ENCODE measurements at regions not wholly inside any gene's neighbourhood (a gene's known extent, or its start where the extent isn't known, plus 50 kb on each side); places are given as distances from the start of the nearest gene placed in this dataset.
"Not testable (repeated sequence)": the region's sequence is repeated elsewhere in the genome, so short reads cannot be mapped to it uniquely, and the experiment has no call there.

GRCh38 chr20:52047811-52048764, 143.5 kb downstream of the ZFP64 start:
- Mint-ChIP-seq H3K27me3 (peaks cover 6% of the 10 kb centered on the region), H3K9me3 (peaks cover 0 to 1% (median 0%) of the 10 kb centered on the region in 7 donors), H3K27ac (no peak overlapping the region), H3K4me3 (no peak overlapping the region), H3K4me1 (peaks cover 0 to 9% (median 2%) of the 10 kb centered on the region in 4 donors), H3K36me3 (no peaks in the 10 kb centered on the region)
- no peaks in the 10 kb centered on the region for H3K27me3 ChIP-seq (ENCODE audit: control insufficient read depth, insufficient read depth, low read length)
- H3K4me1 ChIP-seq (ENCODE audit: control insufficient read depth, insufficient read depth, low read length, poor library complexity, severe bottlenecking), result peaks cover 7% of the 10 kb centered on the region
- no peaks in the 10 kb centered on the region for H3K9me3 ChIP-seq (ENCODE audit: control insufficient read depth in 2 of 2, low read length in 2 of 2)
- no peaks in the 10 kb centered on the region for H3K36me3 ChIP-seq (ENCODE audit: control insufficient read depth, insufficient read depth, low read length)
- DNase-seq (peak in 1 of 3 donors; percentile 3), ATAC-seq (ENCODE audit: low read depth in 2 of 2) (no peak)
- H3K4me3 ChIP-seq (ENCODE audit: low read depth, low read length), result no peak overlapping the region
- no peak overlapping the region for H3K27ac ChIP-seq (ENCODE audit: insufficient read depth, low read length, poor library complexity, severe bottlenecking)

DNA sequence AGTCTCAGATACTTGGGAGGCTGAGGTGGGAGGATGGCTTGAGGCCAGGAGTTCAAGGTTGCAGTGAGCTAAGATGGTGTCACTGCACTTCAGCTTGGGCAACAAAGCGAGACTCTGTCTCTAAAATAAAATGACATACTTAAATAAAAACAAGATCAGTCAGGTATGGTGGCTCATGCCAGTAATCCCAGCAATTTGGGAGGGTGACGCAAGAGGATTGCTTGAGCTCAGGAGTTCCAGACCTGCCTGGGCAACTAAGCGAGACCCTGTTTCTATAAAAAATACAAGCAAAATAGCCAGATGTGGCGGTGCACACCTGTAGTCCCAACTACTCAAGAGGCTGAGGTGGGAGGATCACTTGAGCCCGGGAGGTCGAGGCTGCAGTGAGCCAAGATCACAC, 149.6 kb downstream of the ZFP64 start:
- H3K27me3 Mint-ChIP-seq, result no peaks in the 10 kb centered on the region
- ATAC-seq (ENCODE audit: low read depth in 2 of 2) (no peak), DNase-seq (no peak)
- Histone ChIP-seq H3K9me3 (ENCODE audit: control insufficient read depth in 2 of 2, low read length in 2 of 2) (no peaks in the 10 kb centered on the region), H3K27me3 (ENCODE audit: control insufficient read depth, insufficient read depth, low read length) (no peaks in the 10 kb centered on the region), H3K4me3 (ENCODE audit: low read depth, low read length) (no peak overlapping the region), H3K36me3 (ENCODE audit: control insufficient read depth, insufficient read depth, low read length) (no peaks in the 10 kb centered on the region), H3K4me1 (ENCODE audit: control insufficient read depth, insufficient read depth, low read length, poor library complexity, severe bottlenecking) (no peaks in the 10 kb centered on the region), H3K27ac (ENCODE audit: insufficient read depth, low read length, poor library complexity, severe bottlenecking) (no peak overlapping the region)
- no peaks in the 10 kb centered on the region for H3K4me1 Mint-ChIP-seq
- no peaks in the 10 kb centered on the region for H3K36me3 Mint-ChIP-seq
- no peaks in the 10 kb centered on the region for H3K9me3 Mint-ChIP-seq
- H3K4me3 Mint-ChIP-seq, result no peak overlapping the region
- H3K27ac Mint-ChIP-seq, result no peak overlapping the region

DNA sequence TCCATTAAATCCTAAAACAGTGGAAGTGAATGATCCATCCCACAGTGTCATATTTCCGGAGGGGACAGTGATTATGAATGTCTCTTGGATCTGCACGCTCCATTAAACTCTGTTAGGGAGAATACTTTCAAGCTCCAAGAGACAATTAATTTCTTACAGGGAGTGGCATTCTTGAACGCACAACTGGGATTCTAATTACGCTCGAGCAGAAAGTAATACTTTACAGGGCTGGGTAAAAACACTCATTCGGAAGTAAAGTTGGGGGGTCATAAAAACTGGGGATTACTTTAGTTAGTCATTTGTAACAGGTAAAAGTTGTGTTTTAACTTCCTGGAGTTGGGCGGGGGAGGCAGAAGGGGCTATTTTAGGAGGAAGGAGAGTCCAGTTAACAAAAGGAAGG, 151.8 kb downstream of the ZFP64 start:
- Histone ChIP-seq H3K27me3 (ENCODE audit: control insufficient read depth, insufficient read depth, low read length) (no peaks in the 10 kb centered on the region), H3K9me3 (ENCODE audit: control insufficient read depth in 2 of 2, low read length in 2 of 2) (no peaks in the 10 kb centered on the region), H3K27ac (ENCODE audit: insufficient read depth, low read length, poor library complexity, severe bottlenecking) (no peak overlapping the region), H3K4me1 (ENCODE audit: control insufficient read depth, insufficient read depth, low read length, poor library complexity, severe bottlenecking) (no peaks in the 10 kb centered on the region), H3K4me3 (ENCODE audit: low read depth, low read length) (no peak overlapping the region), H3K36me3 (ENCODE audit: control insufficient read depth, insufficient read depth, low read length) (no peaks in the 10 kb centered on the region)
- Mint-ChIP-seq H3K27ac (no peak overlapping the region), H3K36me3 (no peaks in the 10 kb centered on the region), H3K4me1 (no peaks in the 10 kb centered on the region), H3K4me3 (no peak overlapping the region), H3K27me3 (peaks cover 6% of the 10 kb centered on the region), H3K9me3 (peaks cover 0 to 2% (median 0%) of the 10 kb centered on the region in 7 donors)
- DNase-seq, result no peak
- no peak for ATAC-seq (ENCODE audit: low read depth in 2 of 2)

GRCh38 chr20:52038632-52039031, 152.9 kb downstream of the ZFP64 start:
- not testable (repeated sequence) for H3K4me1 Mint-ChIP-seq; ATAC-seq (ENCODE audit: low read depth in 2 of 2); H3K36me3 Mint-ChIP-seq; H3K4me1 ChIP-seq (ENCODE audit: control insufficient read depth, insufficient read depth, low read length, poor library complexity, severe bottlenecking); H3K9me3 Mint-ChIP-seq; H3K4me3 Mint-ChIP-seq; H3K27me3 Mint-ChIP-seq; H3K4me3 ChIP-seq (ENCODE audit: low read depth, low read length); H3K27ac Mint-ChIP-seq; H3K9me3 ChIP-seq (ENCODE audit: control insufficient read depth in 2 of 2, low read length in 2 of 2); H3K27ac ChIP-seq (ENCODE audit: insufficient read depth, low read length, poor library complexity, severe bottlenecking); H3K27me3 ChIP-seq (ENCODE audit: control insufficient read depth, insufficient read depth, low read length); DNase-seq; H3K36me3 ChIP-seq (ENCODE audit: control insufficient read depth, insufficient read depth, low read length)

GRCh38 chr20:52037370-52037769, 154.2 kb downstream of the ZFP64 start:
- Histone ChIP-seq H3K27me3 (ENCODE audit: control insufficient read depth, insufficient read depth, low read length) (no peaks in the 10 kb centered on the region), H3K27ac (ENCODE audit: insufficient read depth, low read length, poor library complexity, severe bottlenecking) (no peak overlapping the region), H3K4me3 (ENCODE audit: low read depth, low read length) (no peak overlapping the region), H3K4me1 (ENCODE audit: control insufficient read depth, insufficient read depth, low read length, poor library complexity, severe bottlenecking) (no peaks in the 10 kb centered on the region), H3K36me3 (ENCODE audit: control insufficient read depth, insufficient read depth, low read length) (no peaks in the 10 kb centered on the region), H3K9me3 (ENCODE audit: control insufficient read depth in 2 of 2, low read length in 2 of 2) (no peaks in the 10 kb centered on the region)
- peaks cover 6% of the 10 kb centered on the region for H3K27me3 Mint-ChIP-seq
- H3K27ac Mint-ChIP-seq, result no peak overlapping the region
- ATAC-seq (ENCODE audit: low read depth in 2 of 2) (no peak), DNase-seq (no peak)
- no peaks in the 10 kb centered on the region for H3K4me1 Mint-ChIP-seq
- H3K36me3 Mint-ChIP-seq, result no peaks in the 10 kb centered on the region
- peaks cover 0 to 2% (median 0%) of the 10 kb centered on the region in 7 donors for H3K9me3 Mint-ChIP-seq
- H3K4me3 Mint-ChIP-seq, result no peak overlapping the region

DNA sequence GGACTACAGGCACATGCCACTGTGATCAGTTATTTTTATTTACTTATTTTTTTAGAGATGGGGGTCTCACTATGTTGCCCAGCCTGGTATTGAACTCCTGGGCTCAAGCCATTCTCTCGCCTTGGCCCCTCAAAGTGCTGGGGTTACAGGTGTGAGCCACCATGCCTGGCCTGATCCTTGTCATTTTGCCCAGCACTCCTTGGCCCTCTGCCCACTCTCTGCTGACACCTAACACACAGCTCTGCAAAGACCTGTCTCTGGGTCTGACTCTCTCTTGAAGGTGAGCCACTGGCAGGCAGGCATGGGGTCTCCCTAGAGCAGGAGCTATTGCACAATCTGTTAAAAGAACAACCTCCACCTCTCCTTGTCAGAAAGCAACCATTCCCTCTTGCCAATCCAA, 155.6 kb downstream of the ZFP64 start:
- Histone ChIP-seq H3K27ac (ENCODE audit: insufficient read depth, low read length, poor library complexity, severe bottlenecking) (no peak overlapping the region), H3K4me3 (ENCODE audit: low read depth, low read length) (no peak overlapping the region), H3K9me3 (ENCODE audit: control insufficient read depth in 2 of 2, low read length in 2 of 2) (no peaks in the 10 kb centered on the region), H3K36me3 (ENCODE audit: control insufficient read depth, insufficient read depth, low read length) (no peaks in the 10 kb centered on the region), H3K4me1 (ENCODE audit: control insufficient read depth, insufficient read depth, low read length, poor library complexity, severe bottlenecking) (peaks cover 4% of the 10 kb centered on the region), H3K27me3 (ENCODE audit: control insufficient read depth, insufficient read depth, low read length) (no peaks in the 10 kb centered on the region)
- H3K36me3 Mint-ChIP-seq, result no peaks in the 10 kb centered on the region
- no peak overlapping the region for H3K27ac Mint-ChIP-seq
- H3K4me1 Mint-ChIP-seq, result peaks cover 0 to 9% (median 2%) of the 10 kb centered on the region in 4 donors
- peaks cover 0 to 2% (median 0%) of the 10 kb centered on the region in 7 donors for H3K9me3 Mint-ChIP-seq
- no peak for DNase-seq
- H3K27me3 Mint-ChIP-seq, result peaks cover 6% of the 10 kb centered on the region
- H3K4me3 Mint-ChIP-seq, result no peak overlapping the region
- ATAC-seq (ENCODE audit: low read depth in 2 of 2), result no peak

GRCh38 chr20:52035498-52035897, 156.1 kb downstream of the ZFP64 start:
- peaks cover 0 to 2% (median 0%) of the 10 kb centered on the region in 7 donors for H3K9me3 Mint-ChIP-seq
- Histone ChIP-seq H3K27me3 (ENCODE audit: control insufficient read depth, insufficient read depth, low read length) (no peaks in the 10 kb centered on the region), H3K36me3 (ENCODE audit: control insufficient read depth, insufficient read depth, low read length) (no peaks in the 10 kb centered on the region), H3K27ac (ENCODE audit: insufficient read depth, low read length, poor library complexity, severe bottlenecking) (no peak overlapping the region), H3K9me3 (ENCODE audit: control insufficient read depth in 2 of 2, low read length in 2 of 2) (no peaks in the 10 kb centered on the region), H3K4me1 (ENCODE audit: control insufficient read depth, insufficient read depth, low read length, poor library complexity, severe bottlenecking) (peaks cover 4% of the 10 kb centered on the region), H3K4me3 (ENCODE audit: low read depth, low read length) (no peak overlapping the region)
- ATAC-seq (ENCODE audit: low read depth in 2 of 2) (no peak), DNase-seq (no peak)
- H3K4me1 Mint-ChIP-seq, result peaks cover 0 to 9% (median 3%) of the 10 kb centered on the region in 4 donors
- no peaks in the 10 kb centered on the region for H3K36me3 Mint-ChIP-seq
- peaks cover 6% of the 10 kb centered on the region for H3K27me3 Mint-ChIP-seq
- H3K4me3 Mint-ChIP-seq, result no peak overlapping the region
- H3K27ac Mint-ChIP-seq, result no peak overlapping the region

DNA sequence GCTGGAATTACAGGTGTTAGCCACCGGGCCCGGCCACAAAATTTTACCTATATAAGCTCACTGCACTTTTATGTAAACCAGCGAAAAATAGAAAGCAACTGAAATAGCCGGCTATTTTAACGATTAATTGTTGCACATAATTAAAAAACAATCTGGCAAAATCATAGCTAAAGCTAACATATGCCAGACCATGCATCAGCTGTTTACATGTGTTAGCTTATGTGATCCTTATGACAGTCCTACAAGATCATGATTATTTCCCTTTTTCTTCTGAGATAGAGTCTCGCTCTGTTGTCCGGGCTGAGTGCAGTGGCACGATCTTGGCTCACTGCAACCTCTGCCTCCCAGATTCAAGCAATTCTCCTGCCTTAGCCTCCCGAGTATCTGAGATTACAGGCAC, 157.0 kb downstream of the ZFP64 start:
- ATAC-seq (ENCODE audit: low read depth in 2 of 2), result no peak
- Histone ChIP-seq H3K4me1 (ENCODE audit: control insufficient read depth, insufficient read depth, low read length, poor library complexity, severe bottlenecking) (peaks cover 4% of the 10 kb centered on the region), H3K36me3 (ENCODE audit: control insufficient read depth, insufficient read depth, low read length) (no peaks in the 10 kb centered on the region), H3K27me3 (ENCODE audit: control insufficient read depth, insufficient read depth, low read length) (no peaks in the 10 kb centered on the region), H3K4me3 (ENCODE audit: low read depth, low read length) (no peak overlapping the region), H3K9me3 (ENCODE audit: control insufficient read depth in 2 of 2, low read length in 2 of 2) (no peaks in the 10 kb centered on the region), H3K27ac (ENCODE audit: insufficient read depth, low read length, poor library complexity, severe bottlenecking) (no peak overlapping the region)
- peaks cover 0 to 9% (median 3%) of the 10 kb centered on the region in 4 donors for H3K4me1 Mint-ChIP-seq
- DNase-seq, result no peak
- H3K27ac Mint-ChIP-seq, result no peak overlapping the region
- H3K36me3 Mint-ChIP-seq, result no peaks in the 10 kb centered on the region
- H3K27me3 Mint-ChIP-seq, result peaks cover 6% of the 10 kb centered on the region
- no peak overlapping the region for H3K4me3 Mint-ChIP-seq
- H3K9me3 Mint-ChIP-seq, result peaks cover 0 to 2% (median 0%) of the 10 kb centered on the region in 7 donors

All from CD4-positive, CD25-positive, alpha-beta regulatory T cell (primary cell).